ENCODE measurements at regions not wholly inside any gene's neighbourhood (a gene's known extent, or its start where the extent isn't known, plus 50 kb on each side); places are given as distances from the start of the nearest gene placed in this dataset.

DNA sequence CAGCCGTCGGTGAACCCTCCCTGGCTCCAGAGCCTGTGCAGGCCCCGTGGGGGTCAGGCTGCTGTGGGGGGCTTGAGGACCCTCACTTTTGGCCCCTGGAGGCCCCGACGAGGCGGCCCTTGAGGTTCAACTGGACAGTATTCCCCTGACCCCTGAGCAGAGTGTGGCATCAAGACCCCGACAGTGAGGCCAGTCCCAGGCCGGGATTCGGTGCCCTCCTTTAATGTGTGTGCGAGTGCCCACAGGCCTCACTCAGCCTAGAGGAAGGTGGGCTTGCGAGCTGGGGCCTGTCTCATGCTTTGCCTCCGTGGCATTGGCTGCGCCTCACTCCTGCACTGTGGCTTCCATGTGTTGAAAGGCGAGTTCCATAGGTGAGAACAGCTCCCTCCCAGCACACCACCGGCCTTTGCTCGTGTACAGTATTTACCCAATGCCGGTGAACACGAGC lies 94.5 kb downstream of the METRNL start:
- no peak for TF ChIP-seq CTCF (IDR thresholded peaks at IDR 0.05)
- no peaks in the 10 kb centered on the region for H3K36me3 ChIP-seq
- no peak for DNase-seq (ENCODE audit: low spot score)

DNA sequence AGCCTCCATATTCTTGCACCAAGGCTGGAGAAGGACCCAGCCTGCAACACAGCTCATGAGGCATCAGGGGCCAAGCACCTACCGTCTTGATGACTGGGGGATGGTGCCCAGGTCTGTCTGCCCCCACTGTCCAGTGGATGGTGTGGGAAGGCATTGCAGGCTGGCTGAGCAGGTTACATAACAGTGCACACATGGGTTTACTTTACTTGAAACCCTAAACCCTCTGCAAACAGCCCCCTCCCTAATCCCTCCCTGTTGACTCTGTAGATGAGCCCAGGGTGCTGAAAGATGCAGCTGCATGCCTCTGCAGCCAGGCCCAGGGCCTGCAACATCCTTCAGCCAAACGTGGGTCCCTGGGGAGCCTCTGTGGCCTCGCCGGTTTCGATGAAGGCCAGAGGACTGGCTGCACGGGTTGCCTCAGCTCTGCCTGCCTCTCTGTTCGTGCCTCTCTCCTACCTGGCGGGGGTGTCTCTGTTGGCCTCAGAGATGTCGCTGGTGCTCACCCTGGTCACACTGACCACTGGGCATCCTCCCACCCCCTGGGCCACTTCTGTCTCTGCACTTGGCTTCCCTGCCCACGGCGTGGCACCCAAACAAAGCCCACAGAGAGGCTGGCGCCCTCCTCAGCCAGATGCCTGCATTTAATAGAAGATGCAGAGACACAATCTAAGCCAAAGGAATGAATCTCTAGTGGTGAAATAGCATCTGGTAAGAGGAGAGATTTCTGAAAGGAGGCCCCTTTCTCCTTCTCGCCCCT lies 95.1 kb downstream of the METRNL start:
- Histone ChIP-seq H3K36me3 (no peaks in the 10 kb centered on the region), H3K27me3 (no peaks in the 10 kb centered on the region), H3K27ac (no peak overlapping the region), H3K4me1 (no peaks in the 10 kb centered on the region), H3K9me3 (no peaks in the 10 kb centered on the region), H3K4me3 (no peak overlapping the region)
- no peak for TF ChIP-seq CTCF (IDR thresholded peaks at IDR 0.05)
- DNase-seq (ENCODE audit: low spot score), result peak; percentile 50

More for the DNA sequence above, 94.5 kb downstream of the METRNL start:
- Histone ChIP-seq H3K27me3 (no peaks in the 10 kb centered on the region), H3K9me3 (no peaks in the 10 kb centered on the region), H3K4me1 (no peaks in the 10 kb centered on the region), H3K27ac (no peak overlapping the region), H3K4me3 (no peak overlapping the region)

GRCh38 chr17:83175119-83175821 lies 95.9 kb downstream of the METRNL start:
- no peak for TF ChIP-seq CTCF (IDR thresholded peaks at IDR 0.05)
- Histone ChIP-seq H3K27ac (no peak overlapping the region), H3K27me3 (no peaks in the 10 kb centered on the region), H3K36me3 (no peaks in the 10 kb centered on the region), H3K9me3 (no peaks in the 10 kb centered on the region), H3K4me1 (no peaks in the 10 kb centered on the region), H3K4me3 (no peak overlapping the region)
- DNase-seq (ENCODE audit: low spot score), result peak; percentile 36

DNA sequence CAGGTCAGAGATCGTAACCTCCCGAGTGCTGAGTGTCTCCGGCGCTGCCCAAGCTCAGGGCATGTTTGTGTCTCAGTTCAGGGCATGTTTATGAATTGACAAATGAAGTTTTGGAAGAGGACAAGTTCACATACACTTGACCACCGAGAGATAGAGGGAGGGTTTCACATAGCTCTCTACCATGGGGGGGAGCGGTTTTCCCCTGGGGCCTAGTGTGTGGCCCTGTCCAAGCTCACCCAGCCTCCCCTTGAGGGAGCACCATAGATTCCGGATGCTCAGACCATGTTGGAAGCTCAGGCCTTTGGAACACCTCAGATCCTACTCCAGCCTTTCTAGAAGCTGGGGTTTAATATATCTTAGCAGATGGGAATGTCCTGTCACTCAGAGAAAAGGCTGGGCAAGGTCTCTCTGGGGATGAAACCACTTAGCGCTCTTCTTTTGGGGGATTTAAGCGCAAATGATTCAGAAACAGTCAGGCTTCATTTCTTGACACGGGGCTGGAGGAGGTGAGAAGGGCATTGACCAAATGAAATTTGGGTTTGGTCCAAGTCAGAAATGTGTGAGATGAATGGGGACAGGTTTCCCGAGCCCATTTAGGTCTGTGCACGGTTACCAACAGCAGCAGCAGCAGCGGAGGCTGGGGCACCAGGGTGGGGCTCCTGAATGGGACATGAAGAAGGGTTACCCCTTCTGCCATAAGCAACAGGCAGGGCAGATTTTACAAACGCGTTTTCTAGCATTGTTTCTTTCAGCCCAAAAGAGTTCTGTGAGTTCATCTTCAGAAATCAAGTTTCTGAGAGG lies 96.6 kb downstream of the METRNL start:
- H3K4me1 ChIP-seq, result no peaks in the 10 kb centered on the region
- H3K9me3 ChIP-seq, result no peaks in the 10 kb centered on the region

More for the DNA sequence above, 96.6 kb downstream of the METRNL start:
- Histone ChIP-seq H3K27me3 (no peaks in the 10 kb centered on the region), H3K4me3 (no peak overlapping the region), H3K36me3 (no peaks in the 10 kb centered on the region), H3K27ac (no peak overlapping the region)
- peak; percentile 49 for DNase-seq (ENCODE audit: low spot score)
- no peak for TF ChIP-seq CTCF (IDR thresholded peaks at IDR 0.05)
